ENCODE measurements at regions not wholly inside any gene's neighbourhood (a gene's known extent, or its start where the extent isn't known, plus 50 kb on each side); places are given as distances from the start of the nearest gene placed in this dataset.

- DNase-seq (ENCODE audit: low spot score), result no peak
- TF ChIP-seq CTCF (IDR thresholded peaks at IDR 0.05; ENCODE audit: extremely low read depth, missing control alignments), result no peak
These were observed 815.7 kb downstream of the BRD1 start for GRCh38 chr22:49011769-49012648.

- no peak for TF ChIP-seq CTCF (IDR thresholded peaks at IDR 0.05; ENCODE audit: extremely low read depth, missing control alignments)
- DNase-seq (ENCODE audit: low spot score), result no peak
These were observed 816.3 kb downstream of the BRD1 start for GRCh38 chr22:49011379-49011768.

- no peak for TF ChIP-seq CTCF (IDR thresholded peaks at IDR 0.05; ENCODE audit: extremely low read depth, missing control alignments)
- DNase-seq (ENCODE audit: low spot score), result no peak
These were observed 816.8 kb downstream of the BRD1 start for GRCh38 chr22:49010901-49011300.

- DNase-seq (ENCODE audit: low spot score), result no peak
- TF ChIP-seq CTCF (IDR thresholded peaks at IDR 0.05; ENCODE audit: extremely low read depth, missing control alignments), result no peak
These were observed 817.4 kb downstream of the BRD1 start for GRCh38 chr22:49010070-49010863.

- TF ChIP-seq CTCF (IDR thresholded peaks at IDR 0.05; ENCODE audit: extremely low read depth, missing control alignments), result no peak
- DNase-seq (ENCODE audit: low spot score), result no peak
These were observed 818.2 kb downstream of the BRD1 start for GRCh38 chr22:49009359-49010063.

GRCh38 chr22:49008682-49009235 lies 818.9 kb downstream of the BRD1 start:
- TF ChIP-seq CTCF (IDR thresholded peaks at IDR 0.05; ENCODE audit: extremely low read depth, missing control alignments), result no peak
- DNase-seq (ENCODE audit: low spot score), result no peak

Measured in GM20000 (cell line).